IPS-15b (cell line): ENCODE measurements at regions not wholly inside any gene's neighbourhood (a gene's known extent, or its start where the extent isn't known, plus 50 kb on each side); places are given as distances from the start of the nearest gene placed in this dataset.
"Not testable (repeated sequence)": the region's sequence is repeated elsewhere in the genome, so short reads cannot be mapped to it uniquely, and the experiment has no call there.

Experiments
- H3K27me3 ChIP-seq: one replicate; pipeline ENCODE4 v1.6.1; 2013; ENCODE audit warnings: low read length; ENCODE audit not compliant: control insufficient read depth, insufficient read depth
- H3K36me3 ChIP-seq: one replicate; pipeline ENCODE4 v1.6.1; 2013; ENCODE audit warnings: low read length; ENCODE audit not compliant: control insufficient read depth, insufficient read depth
- H3K4me1 ChIP-seq: one replicate; pipeline ENCODE4 v1.6.1; 2013; ENCODE audit warnings: mild to moderate bottlenecking, low read length; ENCODE audit not compliant: control insufficient read depth, insufficient read depth
- H3K4me3 ChIP-seq: one replicate; pipeline ENCODE4 v1.5.1; 2013; ENCODE audit warnings: low read depth, low read length
- H3K9ac ChIP-seq: one replicate; pipeline ENCODE4 v1.6.1; 2013; ENCODE audit warnings: low read depth, mild to moderate bottlenecking, low read length
- H3K9me3 ChIP-seq: one replicate; pipeline ENCODE4 v1.6.1; 2013; ENCODE audit warnings: mild to moderate bottlenecking, low read length; ENCODE audit not compliant: control insufficient read depth, insufficient read depth

DNA sequence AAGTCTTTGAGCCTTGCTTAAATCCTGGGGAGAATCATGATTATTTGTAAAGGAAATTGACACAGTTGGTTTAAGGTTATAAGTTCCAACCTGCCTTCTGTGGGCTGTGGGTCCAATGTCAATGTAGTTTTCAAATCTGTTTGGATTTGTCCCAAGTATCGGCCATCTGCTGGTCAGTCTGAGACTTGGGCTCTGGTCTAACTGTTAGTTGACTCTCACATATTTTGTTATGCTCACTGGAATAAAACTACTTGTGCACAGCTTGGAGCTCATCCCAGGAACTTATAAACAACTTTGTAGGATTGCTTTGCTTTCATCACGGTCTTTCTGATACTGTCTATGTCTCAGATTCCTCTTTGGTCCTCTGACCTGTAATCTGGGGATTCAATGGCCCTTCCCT, 1026.2 kb upstream of the ZEB2 start:
- no peaks in the 10 kb centered on the region for H3K9me3 ChIP-seq
- H3K9ac ChIP-seq, result no peak overlapping the region
- H3K4me3 ChIP-seq, result no peak overlapping the region
- H3K36me3 ChIP-seq, result no peaks in the 10 kb centered on the region
- H3K4me1 ChIP-seq, result no peaks in the 10 kb centered on the region
- no peaks in the 10 kb centered on the region for H3K27me3 ChIP-seq

DNA sequence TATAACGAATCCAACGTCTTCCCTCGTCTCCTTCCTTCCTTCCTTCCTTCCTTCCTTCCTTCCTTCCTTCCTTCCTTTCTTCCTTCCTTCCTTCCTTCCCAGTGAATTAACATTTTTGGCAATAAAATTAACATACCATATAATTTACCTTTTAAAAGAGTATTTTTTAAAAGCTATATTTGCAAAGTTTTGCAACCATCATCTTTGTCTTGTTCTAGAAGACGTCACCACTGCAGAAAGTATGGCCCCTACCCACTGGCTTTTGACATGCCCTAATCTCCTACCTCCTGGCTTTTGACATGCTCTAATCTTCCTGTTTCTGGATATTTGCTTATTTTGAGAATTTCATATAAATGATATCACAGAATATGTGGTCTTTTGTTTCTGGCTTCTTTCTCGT, 1023.9 kb upstream of the ZEB2 start:
- no peak overlapping the region for H3K9ac ChIP-seq
- no peaks in the 10 kb centered on the region for H3K36me3 ChIP-seq
- H3K27me3 ChIP-seq, result no peaks in the 10 kb centered on the region
- H3K4me1 ChIP-seq, result no peaks in the 10 kb centered on the region
- H3K9me3 ChIP-seq, result no peaks in the 10 kb centered on the region
- H3K4me3 ChIP-seq, result no peak overlapping the region

DNA sequence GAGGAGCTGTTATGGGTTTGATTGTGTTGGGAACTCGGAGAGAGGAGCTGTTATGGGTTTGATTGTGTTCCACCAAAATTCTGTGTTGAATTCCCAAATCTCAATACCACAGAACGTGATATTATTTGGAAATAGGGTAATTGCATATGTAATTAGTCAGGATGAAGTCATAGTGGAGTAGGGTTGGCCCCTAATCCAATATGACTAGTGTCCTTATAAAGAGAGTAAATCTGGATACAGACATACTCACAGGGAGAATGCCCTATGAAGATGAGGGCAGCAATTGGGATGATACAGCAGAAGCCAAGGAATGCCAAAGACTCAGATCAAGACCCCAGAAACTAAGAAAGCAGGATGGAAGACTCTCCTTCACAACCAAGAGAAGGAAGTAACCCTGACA, 1023.2 kb upstream of the ZEB2 start:
- Histone ChIP-seq H3K9me3 (no peaks in the 10 kb centered on the region), H3K4me1 (no peaks in the 10 kb centered on the region), H3K36me3 (no peaks in the 10 kb centered on the region), H3K27me3 (no peaks in the 10 kb centered on the region), H3K4me3 (no peak overlapping the region), H3K9ac (no peak overlapping the region)

DNA sequence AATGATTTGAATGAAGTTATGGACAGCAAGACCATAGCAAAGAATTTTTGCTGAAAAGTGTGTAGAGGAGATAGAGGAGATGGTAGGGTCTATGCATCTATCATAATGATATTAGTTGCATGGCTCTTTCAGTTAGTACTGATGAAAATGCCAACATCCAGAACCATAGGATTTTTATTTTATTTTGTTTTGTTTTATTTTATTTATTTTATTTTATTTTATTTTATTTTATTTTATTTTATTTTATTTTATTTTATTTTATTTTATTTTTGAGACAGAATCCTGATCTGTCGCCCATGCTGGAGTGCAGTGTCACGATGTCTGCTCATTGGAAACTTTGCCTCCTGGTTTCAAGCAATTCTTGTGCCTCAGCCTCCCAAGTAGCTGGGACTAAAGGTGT, 1021.1 kb upstream of the ZEB2 start:
- Histone ChIP-seq H3K9ac (no peak overlapping the region), H3K4me1 (no peaks in the 10 kb centered on the region), H3K4me3 (no peak overlapping the region), H3K27me3 (no peaks in the 10 kb centered on the region), H3K36me3 (no peaks in the 10 kb centered on the region), H3K9me3 (no peaks in the 10 kb centered on the region)

DNA sequence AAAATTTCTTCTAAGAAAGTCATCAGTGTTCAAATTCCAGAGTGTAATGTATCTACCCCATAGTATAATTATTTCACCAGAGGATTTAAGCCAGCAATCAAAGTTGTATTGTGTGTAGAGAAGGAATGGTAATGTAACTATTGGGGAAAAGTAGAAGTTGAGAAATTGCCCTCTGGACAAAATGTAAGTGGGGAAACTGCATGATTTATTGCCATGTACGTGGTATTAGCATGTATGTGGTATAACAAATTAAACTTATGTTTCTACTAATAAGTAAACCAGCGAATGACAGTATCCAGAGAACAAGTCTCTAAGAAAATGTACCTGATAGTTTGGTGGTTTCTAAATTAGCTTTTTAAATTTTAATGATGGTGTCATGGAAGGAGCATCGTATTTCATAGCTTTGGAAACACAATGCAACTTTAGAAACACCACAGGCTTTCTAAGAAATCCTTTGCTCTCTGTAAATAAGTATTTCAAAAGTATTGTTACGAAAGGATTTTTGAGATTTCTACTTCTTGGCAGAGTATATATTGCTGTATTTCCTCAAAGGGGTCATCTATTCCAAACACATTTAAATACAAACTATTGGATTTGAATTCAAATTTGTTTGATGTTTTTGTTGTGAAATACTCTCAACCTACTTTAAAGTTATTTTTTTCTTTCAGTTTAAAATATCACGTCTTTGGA, 1018.9 kb upstream of the ZEB2 start:
- H3K36me3 ChIP-seq, result no peaks in the 10 kb centered on the region
- H3K27me3 ChIP-seq, result no peaks in the 10 kb centered on the region
- no peaks in the 10 kb centered on the region for H3K9me3 ChIP-seq
- H3K4me1 ChIP-seq, result no peaks in the 10 kb centered on the region
- H3K9ac ChIP-seq, result no peak overlapping the region
- no peak overlapping the region for H3K4me3 ChIP-seq

- Histone ChIP-seq H3K36me3 (no peaks in the 10 kb centered on the region), H3K4me3 (no peak overlapping the region), H3K9me3 (no peaks in the 10 kb centered on the region), H3K4me1 (no peaks in the 10 kb centered on the region), H3K9ac (no peak overlapping the region), H3K27me3 (no peaks in the 10 kb centered on the region)
These were observed 1010.7 kb upstream of the ZEB2 start for GRCh38 chr2:145530653-145531052.

- Histone ChIP-seq H3K27me3 (no peaks in the 10 kb centered on the region), H3K9ac (no peak overlapping the region), H3K9me3 (no peaks in the 10 kb centered on the region), H3K4me3 (no peak overlapping the region), H3K36me3 (no peaks in the 10 kb centered on the region), H3K4me1 (no peaks in the 10 kb centered on the region)
These were observed 1004.9 kb upstream of the ZEB2 start for GRCh38 chr2:145524836-145525235.

GRCh38 chr2:145524303-145524702, 1004.4 kb upstream of the ZEB2 start:
- H3K9ac ChIP-seq, result no peak overlapping the region
- H3K27me3 ChIP-seq, result no peaks in the 10 kb centered on the region
- no peaks in the 10 kb centered on the region for H3K4me1 ChIP-seq
- H3K9me3 ChIP-seq, result no peaks in the 10 kb centered on the region
- H3K36me3 ChIP-seq, result no peaks in the 10 kb centered on the region
- no peak overlapping the region for H3K4me3 ChIP-seq

- not testable (repeated sequence) for H3K36me3 ChIP-seq
These were observed 999.3 kb upstream of the ZEB2 start for GRCh38 chr2:145519254-145519653.

GRCh38 chr2:145511946-145512345, 992.0 kb upstream of the ZEB2 start:
- H3K4me1 ChIP-seq, result no peaks in the 10 kb centered on the region
- H3K4me3 ChIP-seq, result no peak overlapping the region
- no peaks in the 10 kb centered on the region for H3K36me3 ChIP-seq
- no peaks in the 10 kb centered on the region for H3K9me3 ChIP-seq
- H3K27me3 ChIP-seq, result no peaks in the 10 kb centered on the region
- H3K9ac ChIP-seq, result no peak overlapping the region

More at GRCh38 chr2:145519254-145519653, 999.3 kb upstream of the ZEB2 start:
- H3K27me3 ChIP-seq, H3K4me1 ChIP-seq, H3K9me3 ChIP-seq, H3K4me3 ChIP-seq, H3K9ac ChIP-seq: not testable (repeated sequence)

GRCh38 chr2:145503511-145503910, 983.6 kb upstream of the ZEB2 start:
- Histone ChIP-seq H3K9me3 (no peaks in the 10 kb centered on the region), H3K9ac (no peak overlapping the region), H3K4me3 (no peak overlapping the region), H3K4me1 (no peaks in the 10 kb centered on the region), H3K36me3 (no peaks in the 10 kb centered on the region), H3K27me3 (no peaks in the 10 kb centered on the region)

- no peaks in the 10 kb centered on the region for H3K27me3 ChIP-seq
- H3K36me3 ChIP-seq, result no peaks in the 10 kb centered on the region
- no peaks in the 10 kb centered on the region for H3K9me3 ChIP-seq
- H3K4me3 ChIP-seq, result no peak overlapping the region
- H3K9ac ChIP-seq, result no peak overlapping the region
- no peaks in the 10 kb centered on the region for H3K4me1 ChIP-seq
These were observed 982.0 kb upstream of the ZEB2 start for GRCh38 chr2:145501920-145502319.
